ENCODE measurements at regions not wholly inside any gene's neighbourhood (a gene's known extent, or its start where the extent isn't known, plus 50 kb on each side); places are given as distances from the start of the nearest gene placed in this dataset.
"Not testable (repeated sequence)": the region's sequence is repeated elsewhere in the genome, so short reads cannot be mapped to it uniquely, and the experiment has no call there.

DNA sequence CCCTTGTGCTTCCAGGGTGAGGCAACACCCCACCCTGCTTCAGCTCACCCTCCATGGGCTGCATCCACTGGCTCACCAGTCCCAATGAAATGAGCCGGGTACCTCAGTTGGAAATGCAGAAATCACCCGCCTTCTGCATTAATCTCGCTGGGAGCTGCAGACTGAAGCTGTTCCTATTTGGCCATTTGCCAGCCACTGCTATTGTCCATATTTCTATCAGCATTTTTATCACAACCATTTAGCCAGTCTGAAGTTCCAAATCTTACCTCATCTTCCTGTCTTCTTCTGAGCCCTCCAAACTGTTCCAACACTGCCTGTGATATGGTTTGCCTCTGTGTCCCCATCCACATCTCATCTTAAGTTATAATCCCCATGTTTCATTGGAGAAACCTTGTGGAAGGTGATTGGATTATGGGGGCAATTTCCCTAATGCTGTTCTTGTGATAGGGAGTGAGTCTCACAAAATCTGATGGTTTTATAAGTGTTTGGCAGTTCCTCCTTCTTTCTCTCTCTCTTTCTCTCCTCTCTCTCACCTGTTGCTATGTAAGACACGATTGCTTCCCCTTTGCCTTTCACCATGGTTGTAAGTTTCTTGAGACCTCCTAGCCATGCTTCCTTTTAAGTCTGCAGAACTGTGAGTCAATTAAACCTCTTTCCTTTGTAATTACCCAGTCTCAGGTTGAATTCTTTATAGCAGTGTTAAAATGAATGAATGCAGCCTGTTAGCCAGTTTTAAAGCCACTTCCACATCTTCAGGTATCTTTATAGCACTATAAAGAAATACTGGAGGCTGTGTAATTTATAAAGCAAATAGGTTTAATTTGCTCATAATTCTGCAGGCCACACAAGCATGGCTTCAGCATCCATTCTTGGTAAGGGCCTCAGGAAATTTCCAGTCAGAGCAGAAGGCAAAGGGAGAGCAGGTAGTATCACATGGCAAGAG is 203.5 kb downstream of the FCRL5 start:
- intact Hi-C loops (cut with DNase I; ENCODE audit: low total_unique reads): no loop called here
- H3K4me1 ChIP-seq: no peaks in the 10 kb centered on the region
- peaks cover 0 to 3% of the 10 kb centered on the region in 2 donors for H3K9me3 ChIP-seq
- H3K36me3 ChIP-seq: no peaks in the 10 kb centered on the region
- no peak overlapping the region for H3K4me3 ChIP-seq
- TF ChIP-seq POLR2A (IDR thresholded peaks at IDR 0.05) (no peak), POLR2AphosphoS5 (IDR thresholded peaks at IDR 0.05) (no peak)
- H3K27me3 ChIP-seq: peaks cover 0 to 2% of the 10 kb centered on the region in 2 donors
- no peak overlapping the region for H3K27ac ChIP-seq
- no peak for DNase-seq (ENCODE audit: low spot score in 2 of 2)

DNA sequence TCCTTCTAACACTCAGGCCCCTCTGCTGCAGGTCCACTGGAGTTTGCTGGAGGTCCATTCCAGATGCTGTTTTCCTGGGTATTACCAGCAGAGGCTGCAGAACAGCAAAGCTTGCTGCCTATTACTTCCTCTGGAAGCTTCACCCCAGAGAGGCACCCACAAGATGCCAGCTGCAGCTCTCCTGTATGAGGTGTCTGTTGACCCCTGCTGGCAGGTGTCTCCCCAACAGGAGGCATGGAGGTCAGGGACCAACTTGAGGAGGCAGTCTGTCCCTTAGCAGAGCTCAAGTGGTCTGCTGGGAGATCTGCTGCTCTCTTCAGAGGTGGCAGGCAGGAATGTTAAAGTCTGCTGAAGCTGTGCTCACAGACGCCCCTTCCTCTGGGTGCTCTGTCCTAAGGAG is 204.8 kb downstream of the FCRL5 start:
- Histone ChIP-seq H3K27ac (no peak overlapping the region), H3K4me1 (no peaks in the 10 kb centered on the region), H3K27me3 (peaks cover 0 to 2% of the 10 kb centered on the region in 2 donors), H3K36me3 (no peaks in the 10 kb centered on the region), H3K4me3 (no peak overlapping the region), H3K9me3 (peaks cover 0 to 3% of the 10 kb centered on the region in 2 donors)
- DNase-seq (ENCODE audit: low spot score in 2 of 2): no peak
- TF ChIP-seq, protein P1, sequence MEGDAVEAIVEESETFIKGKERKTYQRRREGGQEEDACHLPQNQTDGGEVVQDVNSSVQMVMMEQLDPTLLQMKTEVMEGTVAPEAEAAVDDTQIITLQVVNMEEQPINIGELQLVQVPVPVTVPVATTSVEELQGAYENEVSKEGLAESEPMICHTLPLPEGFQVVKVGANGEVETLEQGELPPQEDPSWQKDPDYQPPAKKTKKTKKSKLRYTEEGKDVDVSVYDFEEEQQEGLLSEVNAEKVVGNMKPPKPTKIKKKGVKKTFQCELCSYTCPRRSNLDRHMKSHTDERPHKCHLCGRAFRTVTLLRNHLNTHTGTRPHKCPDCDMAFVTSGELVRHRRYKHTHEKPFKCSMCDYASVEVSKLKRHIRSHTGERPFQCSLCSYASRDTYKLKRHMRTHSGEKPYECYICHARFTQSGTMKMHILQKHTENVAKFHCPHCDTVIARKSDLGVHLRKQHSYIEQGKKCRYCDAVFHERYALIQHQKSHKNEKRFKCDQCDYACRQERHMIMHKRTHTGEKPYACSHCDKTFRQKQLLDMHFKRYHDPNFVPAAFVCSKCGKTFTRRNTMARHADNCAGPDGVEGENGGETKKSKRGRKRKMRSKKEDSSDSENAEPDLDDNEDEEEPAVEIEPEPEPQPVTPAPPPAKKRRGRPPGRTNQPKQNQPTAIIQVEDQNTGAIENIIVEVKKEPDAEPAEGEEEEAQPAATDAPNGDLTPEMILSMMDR (IDR thresholded peaks at IDR 0.05): no peak
- no peak for TF ChIP-seq POLR2A (IDR thresholded peaks at IDR 0.05)
- no peak for TF ChIP-seq POLR2AphosphoS5 (IDR thresholded peaks at IDR 0.05)
- intact Hi-C loops (cut with DNase I; ENCODE audit: low total_unique reads): no loop called here

DNA sequence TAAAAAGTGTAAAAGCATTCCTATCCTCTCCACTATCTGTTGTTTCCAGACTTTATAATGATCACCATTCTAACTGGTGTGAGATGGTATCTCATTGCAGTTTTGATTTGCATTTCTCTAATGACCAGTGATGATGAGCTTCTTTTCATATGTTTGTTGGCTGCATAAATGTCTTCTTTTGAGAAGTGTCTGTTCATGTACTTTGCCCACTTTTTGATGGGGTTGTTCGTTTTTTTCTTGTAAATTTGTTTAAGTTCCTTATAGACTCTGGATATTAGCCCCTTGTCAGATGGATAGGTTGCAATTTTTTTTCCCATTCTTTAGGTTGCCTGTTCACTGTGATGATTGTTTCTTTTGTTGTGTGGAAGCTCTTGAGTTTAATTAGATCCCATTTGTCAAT is 199.6 kb upstream of the ETV3 start:
- H3K4me3 ChIP-seq; intact Hi-C loops (cut with DNase I; ENCODE audit: low total_unique reads): not testable (repeated sequence)

DNA sequence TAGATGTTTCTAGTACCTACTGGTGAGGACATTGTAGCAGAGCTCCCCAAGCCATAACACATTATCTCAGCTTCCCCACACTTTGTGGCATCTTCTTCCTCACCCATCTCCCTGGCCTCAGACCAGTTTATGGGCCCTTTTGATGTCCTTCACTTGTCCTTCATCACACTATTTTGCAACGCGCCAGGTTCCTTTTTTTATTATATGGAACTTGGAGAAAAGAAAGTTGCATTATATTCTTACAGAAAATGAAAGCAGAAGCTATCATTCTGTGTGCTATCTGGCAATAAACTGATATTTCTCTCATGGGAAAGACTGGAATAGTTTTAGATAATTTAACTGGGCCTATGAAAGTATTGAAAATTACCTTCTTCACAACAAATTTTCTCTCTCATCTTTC is 196.9 kb upstream of the ETV3 start:
- intact Hi-C loops (cut with DNase I; ENCODE audit: low total_unique reads): no loop called here
- no peaks in the 10 kb centered on the region for H3K36me3 ChIP-seq
- H3K4me3 ChIP-seq: no peak overlapping the region
- H3K27me3 ChIP-seq: no peaks in the 10 kb centered on the region
- H3K4me1 ChIP-seq: no peaks in the 10 kb centered on the region
- TF ChIP-seq, protein P1 (IDR thresholded peaks at IDR 0.05): no peak
- no peak for TF ChIP-seq POLR2A (IDR thresholded peaks at IDR 0.05)
- TF ChIP-seq POLR2AphosphoS5 (IDR thresholded peaks at IDR 0.05): no peak
- no peak overlapping the region for H3K27ac ChIP-seq
- no peaks in the 10 kb centered on the region for H3K9me3 ChIP-seq
- DNase-seq (ENCODE audit: low spot score in 2 of 2): no peak

More for the DNA sequence above, 199.6 kb upstream of the ETV3 start:
- not testable (repeated sequence) for H3K9me3 ChIP-seq; H3K36me3 ChIP-seq; H3K4me1 ChIP-seq; H3K27ac ChIP-seq; H3K27me3 ChIP-seq; DNase-seq (ENCODE audit: low spot score in 2 of 2)

DNA sequence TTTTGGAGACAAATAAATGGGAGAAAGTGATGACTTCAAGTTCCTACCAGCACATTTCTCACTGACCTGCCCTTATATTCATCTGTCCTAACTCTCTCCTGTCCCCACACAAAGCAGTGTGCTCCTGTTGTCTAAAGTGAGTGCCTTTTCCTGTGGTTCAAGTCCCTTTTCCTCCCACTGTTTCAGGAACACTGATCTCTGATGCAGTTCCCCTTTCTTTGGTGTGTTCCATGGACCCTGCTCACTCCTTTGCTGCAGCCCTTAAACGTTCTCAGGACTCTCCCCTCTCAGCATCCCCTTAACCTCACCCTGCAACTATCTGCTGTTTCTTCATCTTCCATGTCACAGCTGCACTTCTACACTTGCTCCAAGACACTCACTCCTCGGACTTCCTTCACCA is 195.8 kb upstream of the ETV3 start:
- no peaks in the 10 kb centered on the region for H3K36me3 ChIP-seq
- H3K27me3 ChIP-seq: no peaks in the 10 kb centered on the region
- TF ChIP-seq, protein P1 (IDR thresholded peaks at IDR 0.05): no peak
- TF ChIP-seq POLR2A (IDR thresholded peaks at IDR 0.05) (no peak), POLR2AphosphoS5 (IDR thresholded peaks at IDR 0.05) (no peak)
- H3K9me3 ChIP-seq: no peaks in the 10 kb centered on the region
- no peak overlapping the region for H3K4me3 ChIP-seq
- no peak for DNase-seq (ENCODE audit: low spot score in 2 of 2)
- H3K27ac ChIP-seq: no peak overlapping the region
- intact Hi-C loops (cut with DNase I; ENCODE audit: low total_unique reads): no loop called here
- no peaks in the 10 kb centered on the region for H3K4me1 ChIP-seq

DNA sequence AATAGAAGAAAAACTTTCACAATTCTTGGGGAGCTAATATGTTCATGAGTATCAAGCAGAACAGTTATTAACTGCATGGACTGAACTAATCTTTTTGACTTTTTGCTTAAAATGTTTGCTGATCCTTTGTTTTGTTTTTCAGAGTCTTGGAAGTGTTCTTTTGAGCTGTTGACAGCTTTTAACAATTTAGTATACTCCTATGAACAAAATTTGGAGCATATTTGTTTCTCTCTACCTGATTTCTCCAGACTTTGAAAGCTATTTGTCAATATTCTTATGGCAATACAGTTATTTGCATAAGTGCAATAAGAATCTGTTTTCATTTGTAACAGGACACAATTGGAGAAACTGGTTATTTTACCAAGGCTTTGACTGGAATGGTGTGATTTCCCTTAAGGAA is 192.0 kb upstream of the ETV3 start:
- H3K4me1 ChIP-seq; intact Hi-C loops (cut with DNase I; ENCODE audit: low total_unique reads); H3K36me3 ChIP-seq; H3K9me3 ChIP-seq; H3K4me3 ChIP-seq; H3K27ac ChIP-seq; DNase-seq (ENCODE audit: low spot score in 2 of 2); H3K27me3 ChIP-seq: not testable (repeated sequence)

DNA sequence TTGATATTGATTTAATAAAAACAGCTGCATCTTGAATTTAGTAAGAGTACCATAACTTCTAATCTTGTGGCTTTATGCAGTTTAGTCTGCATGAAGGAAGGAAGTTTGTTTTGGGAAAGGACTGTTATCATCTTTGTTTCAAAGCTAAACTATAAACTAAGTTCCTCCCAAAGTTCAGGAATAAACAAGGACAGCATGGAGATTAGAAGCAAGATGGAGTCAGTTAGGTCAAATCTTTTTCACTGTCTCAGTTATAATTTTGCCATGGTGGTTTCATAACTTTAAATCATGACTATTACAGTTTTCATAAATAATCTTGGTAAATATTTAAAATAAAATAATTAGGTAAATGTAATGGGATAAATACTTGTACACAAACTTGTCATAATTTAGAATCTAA is 189.9 kb upstream of the ETV3 start:
- H3K4me3 ChIP-seq; intact Hi-C loops (cut with DNase I; ENCODE audit: low total_unique reads); H3K4me1 ChIP-seq; DNase-seq (ENCODE audit: low spot score in 2 of 2); H3K27ac ChIP-seq; H3K9me3 ChIP-seq; H3K27me3 ChIP-seq; H3K36me3 ChIP-seq: not testable (repeated sequence)

Measured in breast epithelium (tissue), 4 donors.